Adrenal gland (tissue), 5 donors: ENCODE measurements at regions not wholly inside any gene's neighbourhood (a gene's known extent, or its start where the extent isn't known, plus 50 kb on each side); places are given as distances from the start of the nearest gene placed in this dataset.

Experiments
- POLR2A ChIP-seq, 2 donors: fragments of 450-650 bp; IDR thresholded peaks; one replicate each; pipeline ENCODE4 v1.6.1; 2017; ENCODE audit warnings: antibody characterized with exemption in 2 of 2, mild to moderate bottlenecking in 2 of 2, moderate library complexity in 1 of 2
- TF ChIP-seq, protein P1 (sequence below), 6 experiments: fragments of 450-650 bp in 4 of 6; fragments of 200-600 bp in 2 of 6; sonication (generic) in 1 of 6; IDR thresholded peaks; 1 replicate in 5 of 6; 2 replicates in 1 of 6; pipeline versions ENCODE4 v1.5.1 to v1.8.0; 2016 to 2021; ENCODE audit warnings: antibody characterized with exemption in 6 of 6, mild to moderate bottlenecking in 2 of 6, moderate library complexity in 1 of 6
- donor health status: DM: no; HTN: no; CAD: no.

GRCh38 chr6:25042984-25043725 is 107.4 kb upstream of the RIPOR2 start:
- TF ChIP-seq, protein P1, sequence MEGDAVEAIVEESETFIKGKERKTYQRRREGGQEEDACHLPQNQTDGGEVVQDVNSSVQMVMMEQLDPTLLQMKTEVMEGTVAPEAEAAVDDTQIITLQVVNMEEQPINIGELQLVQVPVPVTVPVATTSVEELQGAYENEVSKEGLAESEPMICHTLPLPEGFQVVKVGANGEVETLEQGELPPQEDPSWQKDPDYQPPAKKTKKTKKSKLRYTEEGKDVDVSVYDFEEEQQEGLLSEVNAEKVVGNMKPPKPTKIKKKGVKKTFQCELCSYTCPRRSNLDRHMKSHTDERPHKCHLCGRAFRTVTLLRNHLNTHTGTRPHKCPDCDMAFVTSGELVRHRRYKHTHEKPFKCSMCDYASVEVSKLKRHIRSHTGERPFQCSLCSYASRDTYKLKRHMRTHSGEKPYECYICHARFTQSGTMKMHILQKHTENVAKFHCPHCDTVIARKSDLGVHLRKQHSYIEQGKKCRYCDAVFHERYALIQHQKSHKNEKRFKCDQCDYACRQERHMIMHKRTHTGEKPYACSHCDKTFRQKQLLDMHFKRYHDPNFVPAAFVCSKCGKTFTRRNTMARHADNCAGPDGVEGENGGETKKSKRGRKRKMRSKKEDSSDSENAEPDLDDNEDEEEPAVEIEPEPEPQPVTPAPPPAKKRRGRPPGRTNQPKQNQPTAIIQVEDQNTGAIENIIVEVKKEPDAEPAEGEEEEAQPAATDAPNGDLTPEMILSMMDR (IDR thresholded peaks at IDR 0.05): no peak
- TF ChIP-seq POLR2A (IDR thresholded peaks at IDR 0.05): no peak
